Keratinocyte (primary cell): ENCODE measurements at regions not wholly inside any gene's neighbourhood (a gene's known extent, or its start where the extent isn't known, plus 50 kb on each side); places are given as distances from the start of the nearest gene placed in this dataset.

Source experiments
- DNase-seq: peaks from one replicate; pipeline ENCODE4 v3.0.0-alpha.2; 2011; ENCODE audit warnings: low read depth, missing footprints, low spot score
- FAIRE-seq: peaks from 2 replicates; lab custom pipeline; 2011; peaks lifted over from hg19 to GRCh38; lab: Jason Lieb, UNC
- H2AFZ ChIP-seq: 2 replicates; pipeline ENCODE4 v1.6.0; 2012; ENCODE audit warnings: low read length, control low read depth, inconsistent platforms; ENCODE audit not compliant: control insufficient read depth
- H3K27ac ChIP-seq: 2 replicates; pipeline ENCODE4 v1.5.1; 2011; ENCODE audit warnings: low read length; ENCODE audit not compliant: control insufficient read depth, insufficient read depth
- H3K27me3 ChIP-seq: 3 replicates; pipeline ENCODE4 v1.6.0; 2011; ENCODE audit warnings: low read length; ENCODE audit not compliant: control insufficient read depth, insufficient read depth; ENCODE audit errors: extremely low read depth
- H3K36me3 ChIP-seq, 2 experiments: 2 replicates in 1 of 2; 3 replicates in 1 of 2; pipeline ENCODE4 v1.5.1; 2011; ENCODE audit warnings: low read length in 2 of 2, mild to moderate bottlenecking in 1 of 2; ENCODE audit not compliant: control insufficient read depth in 2 of 2, insufficient read depth in 2 of 2; ENCODE audit errors: extremely low read depth in 1 of 2
- H3K4me1 ChIP-seq: 3 replicates; pipeline ENCODE4 v1.5.1; 2011; ENCODE audit warnings: low read length; ENCODE audit not compliant: control insufficient read depth, insufficient read depth; ENCODE audit errors: extremely low read depth
- H3K4me2 ChIP-seq: 3 replicates; pipeline ENCODE4 v1.6.0; 2011; ENCODE audit warnings: low read depth, low read length; ENCODE audit not compliant: control insufficient read depth, insufficient read depth; ENCODE audit errors: extremely low read depth
- H3K4me3 ChIP-seq, 3 experiments: fragments of 200-600 bp in 1 of 3; sonication (generic) in 1 of 3; 2 replicates in 2 of 3; 3 replicates in 1 of 3; pipeline ENCODE4 v1.5.1; 2011 to 2016; ENCODE audit warnings: low read length in 3 of 3, mild to moderate bottlenecking in 3 of 3, control low read depth in 2 of 3, inconsistent platforms in 1 of 3, low read depth in 1 of 3, mixed read lengths in 1 of 3, mixed run types in 1 of 3, moderate library complexity in 1 of 3; ENCODE audit not compliant: control insufficient read depth in 2 of 3, insufficient read depth in 2 of 3; ENCODE audit errors: extremely low read depth in 1 of 3
- H3K79me2 ChIP-seq: 2 replicates; pipeline ENCODE4 v1.6.0; 2012; ENCODE audit warnings: low read length; ENCODE audit not compliant: control insufficient read depth, insufficient read depth
- H3K9ac ChIP-seq: 3 replicates; pipeline ENCODE4 v1.6.0; 2011; ENCODE audit warnings: low read length; ENCODE audit not compliant: control insufficient read depth, insufficient read depth; ENCODE audit errors: extremely low read depth
- H3K9me1 ChIP-seq: 3 replicates; pipeline ENCODE4 v1.6.0; 2011; ENCODE audit warnings: low read length; ENCODE audit not compliant: control insufficient read depth, insufficient read depth; ENCODE audit errors: extremely low read depth
- H3K9me3 ChIP-seq: 2 replicates; pipeline ENCODE4 v1.5.1; 2012; ENCODE audit warnings: low read depth, low read length; ENCODE audit not compliant: control insufficient read depth
- H4K20me1 ChIP-seq: 3 replicates; pipeline ENCODE4 v1.6.0; 2011; ENCODE audit warnings: low read length; ENCODE audit not compliant: control insufficient read depth, insufficient read depth; ENCODE audit errors: extremely low read depth
- EZH2 ChIP-seq: IDR thresholded peaks from one replicate; pipeline ENCODE4 v1.6.1; 2012; ENCODE audit warnings: inconsistent platforms, mild to moderate bottlenecking, low read length, moderate library complexity
- dilution Hi-C: fragments of 300-500 bp; cut with MboI; formaldehyde crosslinking; loops from one replicate; pipeline ENCODE4 v1.7.0; 2020; ENCODE audit warnings: low sequenced_read_pairs; ENCODE audit not compliant: extremely low pct_ligation_motif_present
- TF ChIP-seq, protein P1 (sequence below), 3 experiments: IDR thresholded peaks in 1 of 3; conservative IDR thresholded peaks in 1 of 3; optimal IDR thresholded peaks in 1 of 3; 2 replicates in 2 of 3; 3 replicates in 1 of 3; pipeline versions ENCODE3 to v1.5.1; 2011; ENCODE audit warnings: low read length in 3 of 3, mild to moderate bottlenecking in 3 of 3, moderate library complexity in 2 of 3, control low read depth in 1 of 3, inconsistent platforms in 1 of 3; ENCODE audit not compliant: insufficient read depth in 2 of 3; ENCODE audit errors: extremely low read depth in 1 of 3

GRCh38 chr1:178627037-178627436 lies 98.0 kb upstream of the RALGPS2 start:
- Histone ChIP-seq H3K27ac (no peak overlapping the region), H3K4me2 (no peak overlapping the region), H3K9me3 (no peaks in the 10 kb centered on the region), H3K4me3 (no peak overlapping the region), H3K9me1 (no peaks in the 10 kb centered on the region), H3K4me1 (peaks cover 1% of the 10 kb centered on the region), H2AFZ (no peak overlapping the region), H3K36me3 (no peaks in the 10 kb centered on the region), H3K27me3 (no peaks in the 10 kb centered on the region), H4K20me1 (no peaks in the 10 kb centered on the region), H3K79me2 (no peaks in the 10 kb centered on the region), H3K9ac (no peak overlapping the region)
- dilution Hi-C loops, result no loop called here
- no peak for FAIRE-seq
- TF ChIP-seq EZH2, result no peak
- TF ChIP-seq, protein P1, sequence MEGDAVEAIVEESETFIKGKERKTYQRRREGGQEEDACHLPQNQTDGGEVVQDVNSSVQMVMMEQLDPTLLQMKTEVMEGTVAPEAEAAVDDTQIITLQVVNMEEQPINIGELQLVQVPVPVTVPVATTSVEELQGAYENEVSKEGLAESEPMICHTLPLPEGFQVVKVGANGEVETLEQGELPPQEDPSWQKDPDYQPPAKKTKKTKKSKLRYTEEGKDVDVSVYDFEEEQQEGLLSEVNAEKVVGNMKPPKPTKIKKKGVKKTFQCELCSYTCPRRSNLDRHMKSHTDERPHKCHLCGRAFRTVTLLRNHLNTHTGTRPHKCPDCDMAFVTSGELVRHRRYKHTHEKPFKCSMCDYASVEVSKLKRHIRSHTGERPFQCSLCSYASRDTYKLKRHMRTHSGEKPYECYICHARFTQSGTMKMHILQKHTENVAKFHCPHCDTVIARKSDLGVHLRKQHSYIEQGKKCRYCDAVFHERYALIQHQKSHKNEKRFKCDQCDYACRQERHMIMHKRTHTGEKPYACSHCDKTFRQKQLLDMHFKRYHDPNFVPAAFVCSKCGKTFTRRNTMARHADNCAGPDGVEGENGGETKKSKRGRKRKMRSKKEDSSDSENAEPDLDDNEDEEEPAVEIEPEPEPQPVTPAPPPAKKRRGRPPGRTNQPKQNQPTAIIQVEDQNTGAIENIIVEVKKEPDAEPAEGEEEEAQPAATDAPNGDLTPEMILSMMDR (optimal IDR thresholded peaks at IDR 0.05 in 1 of 3, IDR thresholded peaks at IDR 0.05 in 1 of 3, conservative IDR thresholded peaks at IDR 0.05 in 1 of 3; ENCODE audit: extremely low read depth in 1 of 3, insufficient read depth in 2 of 3, low read length in 3 of 3), result no peak
- no peak for DNase-seq

DNA sequence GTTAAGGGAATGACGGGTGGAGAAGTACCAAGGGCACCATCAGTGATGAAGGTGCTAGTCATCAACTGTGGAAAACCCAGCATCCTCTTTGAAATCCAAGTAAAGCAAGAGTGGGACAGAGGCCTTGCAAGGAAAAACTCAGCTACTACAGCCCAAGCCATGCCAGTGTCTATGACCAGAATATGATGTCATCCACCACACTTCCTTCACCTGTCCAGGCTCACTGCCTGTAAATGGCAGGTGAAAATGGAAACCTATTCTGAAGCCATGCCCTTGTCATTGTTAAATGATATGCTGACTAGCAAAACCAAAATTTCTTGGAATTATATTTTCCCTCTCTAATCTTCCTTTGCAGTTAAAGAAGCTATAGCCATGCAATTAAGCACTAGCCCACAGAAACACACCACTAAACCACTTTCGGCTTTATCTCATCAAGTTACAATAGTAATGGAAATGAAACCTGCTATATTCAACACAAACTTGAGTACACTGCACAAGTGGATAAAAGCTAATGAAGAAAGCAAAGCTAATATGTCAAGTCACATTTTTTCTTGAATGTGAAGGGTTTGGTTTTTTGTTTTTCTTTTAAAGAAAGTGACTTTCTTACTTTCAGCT lies 96.3 kb upstream of the RALGPS2 start:
- Histone ChIP-seq H3K79me2 (no peaks in the 10 kb centered on the region), H3K36me3 (no peaks in the 10 kb centered on the region), H3K9ac (no peak overlapping the region), H2AFZ (no peak overlapping the region), H3K27ac (no peak overlapping the region), H3K4me1 (peaks cover 18% of the 10 kb centered on the region), H4K20me1 (no peaks in the 10 kb centered on the region), H3K9me3 (no peaks in the 10 kb centered on the region), H3K9me1 (no peaks in the 10 kb centered on the region), H3K4me2 (no peak overlapping the region), H3K27me3 (no peaks in the 10 kb centered on the region), H3K4me3 (no peak overlapping the region)
- DNase-seq (no peak), FAIRE-seq (no peak)
- dilution Hi-C loops, result no loop called here
- TF ChIP-seq, protein P1 (optimal IDR thresholded peaks at IDR 0.05 in 1 of 3, IDR thresholded peaks at IDR 0.05 in 1 of 3, conservative IDR thresholded peaks at IDR 0.05 in 1 of 3; ENCODE audit: extremely low read depth in 1 of 3, insufficient read depth in 2 of 3, low read length in 3 of 3), result no peak
- no peak for TF ChIP-seq EZH2
